HepG2 (cell line): ENCODE measurements at regions not wholly inside any gene's neighbourhood (a gene's known extent, or its start where the extent isn't known, plus 50 kb on each side); places are given as distances from the start of the nearest gene placed in this dataset.

Experiments
- ATAC-seq: fragments of 200-7000 bp; cut with Tn5 transposase; 3 replicates; pipeline ENCODE4 v1.9.1; 2020; ENCODE audit warnings: mild to moderate bottlenecking, moderate library complexity
- BruUV-seq: library from RNA; stranded (reverse); fragments of 400-500 nt; replicated peaks from 2 replicates; lab custom pipeline; 2021; lab: Mats Ljungman, UMichigan
- CTCF ChIA-PET: fragments of 300-600 bp; formaldehyde crosslinking; extraction: SDS; loops from one replicate; lab custom pipeline; 2021; ENCODE audit warnings: low total read pairs, inconsistent platforms, low intra/inter-chr PET ratio; lab: Yijun Ruan, JAX
- POLR2A ChIA-PET: fragments of 350-600 bp; sonication (Branson Sonifier 250); formaldehyde crosslinking; loops from one replicate; lab custom pipeline; 2020; ENCODE audit warnings: antibody characterized with exemption, inconsistent platforms; lab: Yijun Ruan, JAX
- DNase-seq: peaks from one replicate; pipeline ENCODE4 v3.0.0-alpha.2; 2015; ENCODE audit warnings: low spot score
- FAIRE-seq: peaks from 3 replicates; lab custom pipeline; 2011; peaks lifted over from hg19 to GRCh38; lab: Jason Lieb, UNC
- H2AFZ ChIP-seq: one replicate; pipeline ENCODE4 v1.6.1; 2011; ENCODE audit warnings: low read length, inconsistent platforms
- H3K27ac ChIP-seq: fragments of 300-600 bp; 3 replicates; pipeline ENCODE4 v1.8.0; 2011; ENCODE audit warnings: mixed run types, mild to moderate bottlenecking, mixed read lengths, low read length, inconsistent platforms; ENCODE audit not compliant: insufficient read depth; ENCODE audit errors: extremely low read length
- H3K27me3 ChIP-seq, 2 experiments: fragments of 200-600 bp in 1 of 2; 2 replicates in 1 of 2; 3 replicates in 1 of 2; pipeline versions ENCODE4 v1.6.0 to v1.8.0; 2011; ENCODE audit warnings: low read length in 2 of 2, mild to moderate bottlenecking in 2 of 2, moderate library complexity in 2 of 2, inconsistent platforms in 1 of 2; ENCODE audit not compliant: insufficient read depth in 2 of 2, control insufficient read depth in 1 of 2
- H3K36me3 ChIP-seq, 2 experiments: fragments of 200-600 bp in 1 of 2; replicated peaks in 1 of 2; 2 replicates in 1 of 2; 3 replicates in 1 of 2; pipeline versions ENCODE4 v1.5.1 to v1.8.0; 2011; ENCODE audit warnings: low read length in 2 of 2, inconsistent platforms in 1 of 2; ENCODE audit not compliant: insufficient read depth in 2 of 2, control insufficient read depth in 1 of 2
- H3K4me1 ChIP-seq: 2 replicates; pipeline ENCODE4 v1.5.1; 2012; ENCODE audit warnings: low read length, inconsistent platforms; ENCODE audit not compliant: insufficient read depth
- H3K4me2 ChIP-seq: 2 replicates; pipeline ENCODE4 v1.6.0; 2011; ENCODE audit warnings: low read depth, low read length, inconsistent platforms
- H3K4me3 ChIP-seq, 3 experiments: fragments of 200-600 bp in 1 of 3; sonication (generic), shearing (Covaris generic) in 1 of 3; replicated peaks in 1 of 3; 2 replicates each; pipeline ENCODE4 v1.5.1; 2011 to 2016; ENCODE audit warnings: low read length in 3 of 3, inconsistent platforms in 2 of 3, low read depth in 2 of 3, mild to moderate bottlenecking in 2 of 3, control low read depth in 1 of 3, mixed read lengths in 1 of 3; ENCODE audit not compliant: insufficient read depth in 1 of 3
- H3K79me2 ChIP-seq: one replicate; pipeline ENCODE4 v1.6.1; 2011; ENCODE audit warnings: low read length, inconsistent platforms; ENCODE audit not compliant: insufficient read depth
- H3K9ac ChIP-seq: 2 replicates; pipeline ENCODE4 v1.6.0; 2011; ENCODE audit warnings: mild to moderate bottlenecking, low read depth, low read length, inconsistent platforms; ENCODE audit not compliant: insufficient read depth
- H3K9me3 ChIP-seq: 2 replicates; pipeline ENCODE4 v1.5.1; 2012; ENCODE audit warnings: mild to moderate bottlenecking, low read length
- H4K20me1 ChIP-seq: 2 replicates; pipeline ENCODE4 v1.6.0; 2011; ENCODE audit warnings: inconsistent platforms, mild to moderate bottlenecking, low read length, moderate library complexity; ENCODE audit not compliant: insufficient read depth
- ARID5B ChIP-seq: IDR thresholded peaks from 2 replicates; pipeline ENCODE4 v1.4.0; 2020; ENCODE audit warnings: mild to moderate bottlenecking, missing genetic modification reagents
- HMG20A ChIP-seq: IDR thresholded peaks from 2 replicates; pipeline ENCODE4 v1.6.1; 2016; ENCODE audit warnings: borderline replicate concordance
- HMGXB3 ChIP-seq: sonication (generic); formaldehyde crosslinking; IDR thresholded peaks from 2 replicates; pipeline ENCODE4 v1.4.0; 2020; ENCODE audit warnings: missing genetic modification reagents, borderline replicate concordance
- MAF1 ChIP-seq: sonication (generic); formaldehyde crosslinking; IDR thresholded peaks from 2 replicates; pipeline ENCODE4 v1.5.0; 2020; ENCODE audit warnings: missing genetic modification reagents, borderline replicate concordance
- ZNF501 ChIP-seq: sonication (generic); formaldehyde crosslinking; IDR thresholded peaks from 2 replicates; pipeline ENCODE4 v1.5.1; 2020; ENCODE audit warnings: mild to moderate bottlenecking, moderate library complexity, missing genetic modification reagents
- ZNF713 ChIP-seq: sonication (generic); formaldehyde crosslinking; IDR thresholded peaks from 2 replicates; pipeline ENCODE4 v1.4.0; 2020; ENCODE audit warnings: mild to moderate bottlenecking, missing genetic modification reagents
- WGBS: methylation state at CpG from one replicate; pipeline ENCODE4 v1.1.6; 2017; ENCODE audit warnings: low lambda C conversion rate; 5-methylcytosine and 5-hydroxymethylcytosine counted together
- in situ Hi-C: cut with HindIII; loops from 2 replicates; pipeline ENCODE4 v1.10.0; 2017; ENCODE audit warnings: low pct_unique_long_range_greater_than_20kb; ENCODE audit not compliant: extremely low pct_ligation_motif_present
- intact Hi-C: fragments of 100-400 bp; cut with micrococcal nuclease; formaldehyde crosslinking; loops from one replicate; pipeline ENCODE4 v1.10.0; 2022; ENCODE audit not compliant: unreplicated experiment
- TF ChIP-seq, protein P1 (sequence below): sonication (generic); formaldehyde crosslinking; IDR thresholded peaks from 2 replicates; pipeline ENCODE4 v1.5.1; 2020; ENCODE audit warnings: mild to moderate bottlenecking, moderate library complexity, missing genetic modification reagents

DNA sequence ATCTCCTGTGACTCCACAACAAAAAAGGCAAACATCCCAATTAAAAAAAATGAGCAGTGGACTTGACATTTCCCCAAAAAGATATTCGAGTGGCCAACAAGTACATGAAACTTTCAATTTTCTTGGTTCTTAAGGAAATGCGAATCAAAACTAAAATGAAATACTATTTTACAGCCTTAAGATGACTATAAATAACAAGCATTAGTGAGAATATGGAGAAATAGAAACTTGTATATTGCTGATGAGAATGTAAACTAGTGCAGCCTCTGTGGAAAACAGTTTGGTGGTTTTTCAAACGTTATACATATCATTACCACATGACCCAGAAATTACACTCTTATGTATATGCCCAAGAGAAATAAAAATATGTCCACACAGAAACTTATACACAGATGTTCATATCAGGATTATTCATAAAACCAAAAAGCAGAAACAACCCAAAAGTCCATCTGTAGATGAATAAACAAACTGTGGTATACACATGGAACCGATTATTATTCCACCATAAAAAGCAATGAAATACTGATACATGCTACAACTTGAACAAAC lies 153.2 kb upstream of the GPR149 start:
- CTCF ChIA-PET = no interaction called here
- Histone ChIP-seq H2AFZ (no peak overlapping the region), H3K9me3 (no peaks in the 10 kb centered on the region), H3K9ac (no peak overlapping the region), H3K79me2 (no peaks in the 10 kb centered on the region), H3K4me3 (no peak overlapping the region), H4K20me1 (no peaks in the 10 kb centered on the region), H3K27me3 (no peaks in the 10 kb centered on the region), H3K4me2 (no peak overlapping the region), H3K4me1 (no peaks in the 10 kb centered on the region), H3K27ac (no peak overlapping the region), H3K36me3 (no peaks in the 10 kb centered on the region)
- DNase-seq (no peak), FAIRE-seq (no peak), ATAC-seq (no peak)
- BruUV-seq = no TSS peak
- TF ChIP-seq ZNF501 (CRISPR knock-in tag) (no peak), MAF1 (CRISPR knock-in tag) (no peak), HMGXB3 (CRISPR knock-in tag) (no peak), HMG20A (no peak), ZNF713 (CRISPR knock-in tag) (no peak), ARID5B (CRISPR knock-in tag) (no peak)
- TF ChIP-seq, protein P1, sequence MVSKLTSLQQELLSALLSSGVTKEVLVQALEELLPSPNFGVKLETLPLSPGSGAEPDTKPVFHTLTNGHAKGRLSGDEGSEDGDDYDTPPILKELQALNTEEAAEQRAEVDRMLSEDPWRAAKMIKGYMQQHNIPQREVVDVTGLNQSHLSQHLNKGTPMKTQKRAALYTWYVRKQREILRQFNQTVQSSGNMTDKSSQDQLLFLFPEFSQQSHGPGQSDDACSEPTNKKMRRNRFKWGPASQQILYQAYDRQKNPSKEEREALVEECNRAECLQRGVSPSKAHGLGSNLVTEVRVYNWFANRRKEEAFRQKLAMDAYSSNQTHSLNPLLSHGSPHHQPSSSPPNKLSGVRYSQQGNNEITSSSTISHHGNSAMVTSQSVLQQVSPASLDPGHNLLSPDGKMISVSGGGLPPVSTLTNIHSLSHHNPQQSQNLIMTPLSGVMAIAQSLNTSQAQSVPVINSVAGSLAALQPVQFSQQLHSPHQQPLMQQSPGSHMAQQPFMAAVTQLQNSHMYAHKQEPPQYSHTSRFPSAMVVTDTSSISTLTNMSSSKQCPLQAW (CRISPR knock-in tag) = no peak
- POLR2A ChIA-PET = no interaction called here
- 12% methylated on average over 4 of the region's 4 CpGs for WGBS
- in situ Hi-C loops = no loop called here
- intact Hi-C loops = no loop called here
